ENCODE measurements at regions not wholly inside any gene's neighbourhood (a gene's known extent, or its start where the extent isn't known, plus 50 kb on each side); places are given as distances from the start of the nearest gene placed in this dataset.

DNA sequence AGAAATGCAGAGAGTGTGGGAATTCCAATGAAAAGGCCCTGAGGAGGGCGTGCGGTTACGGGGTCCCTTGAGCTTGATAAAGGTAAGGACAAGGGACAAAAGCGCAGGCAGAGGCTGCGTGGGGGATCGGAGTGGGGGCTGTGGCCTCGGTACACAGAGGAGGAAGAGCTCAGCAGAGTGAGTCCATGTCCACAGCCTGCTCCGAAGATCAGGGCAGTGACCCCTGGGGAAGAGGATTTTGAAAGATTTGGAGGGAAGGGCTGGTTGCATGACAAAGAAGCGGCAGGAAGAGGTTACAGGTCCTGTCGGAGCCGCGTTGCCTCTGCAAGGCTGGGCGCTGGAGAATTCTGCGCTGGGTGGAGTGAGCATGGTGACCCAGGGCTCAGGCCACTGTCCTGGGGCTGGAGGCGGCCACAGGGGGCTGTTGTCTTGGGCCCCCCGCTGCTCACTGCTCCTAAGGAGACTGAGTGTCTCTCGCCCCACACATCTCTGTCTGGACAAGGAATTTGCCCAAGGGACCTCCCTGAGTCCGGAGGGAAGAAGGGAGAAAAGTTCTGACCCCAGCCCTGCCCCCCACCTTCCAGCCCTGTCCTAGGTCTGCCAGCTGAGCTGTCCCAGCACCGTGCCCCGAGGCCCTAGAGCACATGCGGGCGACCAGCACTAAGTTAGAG is 69.8 kb upstream of the INSIG1 start:
- ChIA-PET POLR2A (ENCODE audit: unreplicated experiment) (interaction anchor here (0.7 kb wide), 1 partner anchor 69 kb away, joined by 3 read pairs; no protein-coding TSS in a partner anchor), CTCF (interaction anchor here (0.5 kb wide), 1 partner anchor 13 kb away, joined by 6 read pairs; no protein-coding TSS in a partner anchor)

DNA sequence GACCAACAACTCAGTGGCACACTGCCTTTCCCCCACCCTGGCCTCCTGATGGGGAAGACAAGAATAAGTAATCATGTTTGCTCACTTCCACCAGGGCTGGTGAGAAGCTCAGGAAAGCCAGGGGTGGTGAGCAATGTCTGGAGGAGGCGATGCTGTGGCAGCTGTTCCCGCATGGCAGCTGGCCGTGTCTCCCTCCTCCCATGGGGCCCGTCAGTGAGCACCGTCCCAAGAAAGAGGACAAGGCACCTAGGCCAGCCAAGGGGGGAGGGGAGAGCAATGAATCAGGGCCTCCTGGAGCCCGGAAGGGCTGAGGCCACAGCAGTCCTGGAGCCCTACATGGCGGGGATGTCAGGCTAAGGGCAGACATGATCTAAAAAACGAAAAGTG is 69.2 kb upstream of the INSIG1 start:
- Histone ChIP-seq H3K9me2 (ENCODE audit: insufficient read depth) (no peaks in the 10 kb centered on the region), H3K4me3 (no peak overlapping the region), H3K27ac (no peak overlapping the region), H2AFZ (no peak overlapping the region), H3K4me2 (no peak overlapping the region), H3K9me3 (ENCODE audit: insufficient read depth, low read depth) (no peaks in the 10 kb centered on the region), H3K79me2 (ENCODE audit: low read depth) (no peaks in the 10 kb centered on the region), H4K20me1 (ENCODE audit: insufficient read depth) (no peaks in the 10 kb centered on the region), H3K36me3 (ENCODE audit: low read depth) (no peaks in the 10 kb centered on the region), H3K27me3 (ENCODE audit: insufficient read depth, low read depth) (peaks cover 9% of the 10 kb centered on the region), H3K4me1 (replicated peaks; ENCODE audit: insufficient read depth) (peaks cover 16% of the 10 kb centered on the region), H3F3A (ENCODE audit: insufficient read depth, low read depth) (peaks cover 15% of the 10 kb centered on the region)
- intact Hi-C loops (cut with micrococcal nuclease; ENCODE audit: unreplicated experiment) = no loop called here
- TF ChIP-seq EZH2 (IDR thresholded peaks at IDR 0.05; ENCODE audit: low read depth) (no peak), CTCF (conservative IDR thresholded peaks at IDR 0.05) (no peak)
- no TSS peak for BruUV-seq (replicated peaks)
- DNase-seq = no peak
- ChIA-PET CTCF (interaction anchor here (0.5 kb wide), 1 partner anchor 13 kb away, joined by 6 read pairs; no protein-coding TSS in a partner anchor), POLR2A (ENCODE audit: unreplicated experiment) (interaction anchor here (0.7 kb wide), 1 partner anchor 69 kb away, joined by 3 read pairs; no protein-coding TSS in a partner anchor)

More for the DNA sequence above, 69.8 kb upstream of the INSIG1 start:
- no peaks in the 10 kb centered on the region for H3K36me3 ChIP-seq (ENCODE audit: low read depth)
- intact Hi-C loops (cut with micrococcal nuclease; ENCODE audit: unreplicated experiment) = no loop called here
- BruUV-seq (replicated peaks) = no TSS peak
- peaks cover 9% of the 10 kb centered on the region for H3K27me3 ChIP-seq (ENCODE audit: insufficient read depth, low read depth)
- no peak overlapping the region for H3K27ac ChIP-seq
- DNase-seq = no peak
- H3K4me1 ChIP-seq (replicated peaks; ENCODE audit: insufficient read depth) = peaks cover 16% of the 10 kb centered on the region
- no peak overlapping the region for H3K4me2 ChIP-seq
- peaks cover 15% of the 10 kb centered on the region for H3F3A ChIP-seq (ENCODE audit: insufficient read depth, low read depth)
- H3K79me2 ChIP-seq (ENCODE audit: low read depth) = no peaks in the 10 kb centered on the region
- no peaks in the 10 kb centered on the region for H3K9me2 ChIP-seq (ENCODE audit: insufficient read depth)
- H3K9me3 ChIP-seq (ENCODE audit: insufficient read depth, low read depth) = no peaks in the 10 kb centered on the region
- TF ChIP-seq CTCF (conservative IDR thresholded peaks at IDR 0.05) = no peak
- H3K4me3 ChIP-seq = no peak overlapping the region
- no peaks in the 10 kb centered on the region for H4K20me1 ChIP-seq (ENCODE audit: insufficient read depth)
- no peak overlapping the region for H2AFZ ChIP-seq

GRCh38 chr7:155228894-155229293 is 68.8 kb upstream of the INSIG1 start:
- Histone ChIP-seq H3K9me3 (ENCODE audit: insufficient read depth, low read depth) (no peaks in the 10 kb centered on the region), H2AFZ (no peak overlapping the region), H3K27ac (no peak overlapping the region), H3K36me3 (ENCODE audit: low read depth) (no peaks in the 10 kb centered on the region), H3K4me3 (no peak overlapping the region), H3K9me2 (ENCODE audit: insufficient read depth) (no peaks in the 10 kb centered on the region), H3F3A (ENCODE audit: insufficient read depth, low read depth) (peaks cover 15% of the 10 kb centered on the region), H3K79me2 (ENCODE audit: low read depth) (no peaks in the 10 kb centered on the region), H4K20me1 (ENCODE audit: insufficient read depth) (no peaks in the 10 kb centered on the region), H3K4me2 (no peak overlapping the region), H3K4me1 (replicated peaks; ENCODE audit: insufficient read depth) (peaks cover 16% of the 10 kb centered on the region), H3K27me3 (ENCODE audit: insufficient read depth, low read depth) (peaks cover 6% of the 10 kb centered on the region)
- ChIA-PET POLR2A (ENCODE audit: unreplicated experiment) (interaction anchor here (0.7 kb wide), 1 partner anchor 68 kb away, joined by 3 read pairs; no protein-coding TSS in a partner anchor), CTCF (no interaction called here)
- BruUV-seq (replicated peaks) = no TSS peak
- TF ChIP-seq CTCF (conservative IDR thresholded peaks at IDR 0.05) (no peak), EZH2 (IDR thresholded peaks at IDR 0.05; ENCODE audit: low read depth) (no peak)
- no peak for DNase-seq
- intact Hi-C loops (cut with micrococcal nuclease; ENCODE audit: unreplicated experiment) = no loop called here
